NCI-H1105 (cell line): ENCODE measurements at regions not wholly inside any gene's neighbourhood (a gene's known extent, or its start where the extent isn't known, plus 50 kb on each side); places are given as distances from the start of the nearest gene placed in this dataset.
"Not testable (repeated sequence)": the region's sequence is repeated elsewhere in the genome, so short reads cannot be mapped to it uniquely, and the experiment has no call there.

Experiments used
- DNase-seq: peaks from one replicate; lab custom pipeline; 2025; lab: John Stamatoyannopoulos, UW

DNA sequence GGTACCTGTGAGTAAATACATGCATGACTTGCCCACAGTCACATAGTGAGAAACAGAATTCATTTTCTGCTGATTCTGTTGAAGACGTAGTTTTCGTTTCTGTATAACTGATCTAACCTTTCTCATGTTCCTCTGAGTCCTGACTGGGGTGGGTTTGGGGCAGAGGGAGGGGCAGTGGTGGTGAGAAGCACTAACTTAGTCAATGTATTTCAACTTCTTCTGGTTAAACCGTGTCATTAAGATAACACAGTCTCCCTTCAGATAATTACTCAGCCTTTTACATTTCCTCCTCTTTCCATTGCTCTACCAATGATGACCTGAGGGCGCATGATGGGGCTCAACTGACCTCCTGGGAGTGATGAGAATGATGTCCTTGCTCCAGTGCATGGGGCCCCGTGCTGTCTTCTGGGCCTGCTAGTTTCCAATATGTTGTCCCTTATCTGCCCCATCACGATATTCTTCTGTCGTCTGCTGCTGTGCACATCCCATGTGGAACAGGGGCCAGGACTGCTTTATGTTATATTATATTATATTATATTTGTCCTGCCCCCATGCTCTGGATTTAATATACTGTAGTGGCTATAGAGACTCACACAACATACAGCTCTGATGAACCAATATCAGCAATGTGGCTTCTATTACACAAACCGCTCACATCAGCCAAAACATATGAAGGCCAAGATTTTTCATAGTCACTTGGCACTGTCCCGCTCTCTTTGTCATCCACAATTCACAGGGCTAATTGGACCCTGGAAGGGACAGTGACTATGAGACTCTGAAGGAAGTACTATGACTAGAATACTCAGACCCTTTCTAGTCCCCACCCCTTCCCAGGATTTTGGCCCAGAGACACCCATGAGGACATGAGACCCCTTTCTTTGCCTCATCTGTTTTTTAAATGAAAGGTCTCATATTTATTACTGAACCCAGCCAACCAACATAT is 407.1 kb upstream of the MCTP2 start:
- DNase-seq, result no peak

- no peak for DNase-seq
Measured at GRCh38 chr15:93820566-93820965, 410.8 kb upstream of the MCTP2 start.

GRCh38 chr15:93819826-93820225 is 411.5 kb upstream of the MCTP2 start:
- DNase-seq, result no peak

GRCh38 chr15:93816815-93817214 is 414.5 kb upstream of the MCTP2 start:
- no peak for DNase-seq

GRCh38 chr15:93811305-93811704 is 420.1 kb upstream of the MCTP2 start:
- no peak for DNase-seq

GRCh38 chr15:93809516-93809915 is 421.8 kb upstream of the MCTP2 start:
- no peak for DNase-seq

GRCh38 chr15:93803421-93804152 is 427.8 kb upstream of the MCTP2 start:
- DNase-seq, result no peak

GRCh38 chr15:93801206-93801605 is 430.2 kb upstream of the MCTP2 start:
- DNase-seq, result no peak

DNA sequence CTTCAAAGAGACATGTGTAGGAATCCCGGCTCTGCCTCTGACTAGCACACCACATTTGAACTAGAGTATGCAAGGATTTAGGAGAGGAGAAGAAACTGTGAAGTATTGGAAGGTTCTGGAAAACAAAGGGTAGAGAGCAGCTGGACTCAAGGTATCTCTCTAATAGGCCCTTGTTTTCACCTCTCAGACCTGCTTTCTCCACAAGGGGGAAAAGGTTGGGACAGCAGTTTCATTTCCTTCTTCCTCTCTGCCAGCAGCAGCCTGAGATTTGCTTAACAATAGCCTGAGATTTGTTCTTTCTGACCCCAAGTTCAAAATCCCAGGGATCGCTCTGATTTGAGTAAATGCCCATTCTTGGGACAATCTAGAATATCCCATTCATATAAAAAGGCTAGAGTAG is 430.6 kb upstream of the MCTP2 start:
- DNase-seq, result no peak

DNA sequence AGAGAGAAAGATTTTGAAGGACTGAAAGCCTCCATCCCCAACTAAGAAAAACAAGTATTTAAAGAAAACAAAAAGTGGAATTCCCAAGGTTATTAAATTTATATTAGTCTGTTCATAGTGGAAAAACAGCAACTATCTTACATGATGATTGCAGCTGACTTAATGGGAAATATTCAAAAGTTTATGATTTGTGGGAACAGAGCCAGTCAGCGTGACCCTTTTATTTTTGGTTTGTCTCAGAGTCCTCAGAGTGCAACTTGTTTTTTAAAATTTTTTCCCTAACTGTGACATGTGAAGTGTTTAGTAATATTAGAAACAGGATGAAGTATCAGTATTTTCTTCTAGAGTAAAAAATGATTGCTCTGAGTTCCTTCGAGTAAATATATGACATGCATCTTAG is 441.9 kb upstream of the MCTP2 start:
- DNase-seq, result no peak

- no peak for DNase-seq
Measured at GRCh38 chr15:93780073-93780472, 451.3 kb upstream of the MCTP2 start.

GRCh38 chr15:93779341-93779740 is 452.0 kb upstream of the MCTP2 start:
- DNase-seq, result no peak

- no peak for DNase-seq
Measured at GRCh38 chr15:93771196-93772030, 459.9 kb upstream of the MCTP2 start.

- no peak for DNase-seq
Measured at GRCh38 chr15:93770788-93771187, 460.6 kb upstream of the MCTP2 start.

DNA sequence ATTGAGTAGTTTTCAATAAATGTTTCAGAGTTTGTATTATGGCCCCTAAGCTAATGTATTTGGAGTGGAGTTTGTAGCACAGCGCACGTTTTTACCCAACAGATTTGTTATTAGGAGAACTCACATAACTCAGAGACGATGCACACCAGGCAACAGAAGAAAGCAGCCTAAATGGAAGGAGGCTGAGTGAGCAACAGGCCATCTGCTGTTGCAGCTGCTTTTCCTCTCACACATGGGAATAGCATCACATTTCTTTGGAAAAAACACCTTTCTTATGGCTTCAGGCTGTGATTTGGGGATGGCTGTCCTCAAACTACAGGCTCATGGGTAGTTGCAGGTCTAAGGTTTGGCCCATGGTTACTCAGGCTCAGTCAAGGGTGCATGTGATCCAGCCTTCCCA is 469.3 kb upstream of the MCTP2 start:
- DNase-seq, result no peak

- no peak for DNase-seq
Measured at GRCh38 chr15:93759629-93760028, 471.7 kb upstream of the MCTP2 start.

- no peak for DNase-seq
Measured at GRCh38 chr15:93758824-93759223, 472.5 kb upstream of the MCTP2 start.

- no peak for DNase-seq
Measured at GRCh38 chr15:93748710-93749109, 482.7 kb upstream of the MCTP2 start.

DNA sequence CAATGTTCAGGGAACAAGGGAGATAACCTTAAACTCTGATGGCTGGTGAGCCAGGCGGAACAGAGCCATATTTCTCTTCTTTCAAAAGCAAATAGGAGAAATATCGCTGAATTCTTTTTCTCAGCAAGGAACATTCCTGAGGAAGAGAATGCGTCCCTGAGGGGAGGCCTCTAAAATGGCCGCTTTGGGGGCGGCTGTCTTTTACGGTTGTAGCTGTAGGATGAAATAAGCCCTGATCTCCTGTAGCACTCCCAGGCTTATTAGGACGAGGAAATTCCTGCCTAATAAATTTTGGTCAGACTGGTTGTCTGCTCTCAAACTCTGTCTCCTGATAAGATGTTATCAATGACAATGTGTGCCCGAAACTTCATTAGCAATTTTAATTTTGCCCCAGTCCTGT is 496.4 kb upstream of the MCTP2 start:
- not testable (repeated sequence) for DNase-seq

- DNase-seq, result no peak
Measured at GRCh38 chr15:93730724-93731123, 500.6 kb upstream of the MCTP2 start.

GRCh38 chr15:93722165-93722564 is 509.2 kb upstream of the MCTP2 start:
- no peak for DNase-seq

DNA sequence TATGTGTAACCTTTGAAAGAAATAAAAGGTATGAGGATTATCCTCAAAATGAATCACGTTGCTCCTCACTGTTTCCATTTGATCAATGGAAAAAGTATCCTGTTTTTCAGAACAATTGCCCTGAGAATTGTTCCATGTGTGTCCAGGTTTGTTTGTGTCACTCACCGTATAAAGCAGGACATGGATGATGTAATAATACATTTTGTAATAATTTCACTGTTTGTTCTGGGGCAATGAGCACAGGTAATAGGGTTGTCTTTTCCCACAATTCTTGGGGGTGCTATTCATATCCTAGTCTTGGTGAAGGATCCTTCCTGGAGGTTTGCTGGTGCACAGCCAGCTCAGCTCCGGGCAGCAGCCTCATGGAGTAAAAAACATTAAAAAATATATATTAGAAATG is 510.8 kb upstream of the MCTP2 start:
- no peak for DNase-seq
